ENCODE measurements at regions not wholly inside any gene's neighbourhood (a gene's known extent, or its start where the extent isn't known, plus 50 kb on each side); places are given as distances from the start of the nearest gene placed in this dataset.
"Not testable (repeated sequence)": the region's sequence is repeated elsewhere in the genome, so short reads cannot be mapped to it uniquely, and the experiment has no call there.

GRCh38 chr13:63840551-63841421 lies 2425.1 kb upstream of the PCDH20 start:
- TF ChIP-seq, protein P1, sequence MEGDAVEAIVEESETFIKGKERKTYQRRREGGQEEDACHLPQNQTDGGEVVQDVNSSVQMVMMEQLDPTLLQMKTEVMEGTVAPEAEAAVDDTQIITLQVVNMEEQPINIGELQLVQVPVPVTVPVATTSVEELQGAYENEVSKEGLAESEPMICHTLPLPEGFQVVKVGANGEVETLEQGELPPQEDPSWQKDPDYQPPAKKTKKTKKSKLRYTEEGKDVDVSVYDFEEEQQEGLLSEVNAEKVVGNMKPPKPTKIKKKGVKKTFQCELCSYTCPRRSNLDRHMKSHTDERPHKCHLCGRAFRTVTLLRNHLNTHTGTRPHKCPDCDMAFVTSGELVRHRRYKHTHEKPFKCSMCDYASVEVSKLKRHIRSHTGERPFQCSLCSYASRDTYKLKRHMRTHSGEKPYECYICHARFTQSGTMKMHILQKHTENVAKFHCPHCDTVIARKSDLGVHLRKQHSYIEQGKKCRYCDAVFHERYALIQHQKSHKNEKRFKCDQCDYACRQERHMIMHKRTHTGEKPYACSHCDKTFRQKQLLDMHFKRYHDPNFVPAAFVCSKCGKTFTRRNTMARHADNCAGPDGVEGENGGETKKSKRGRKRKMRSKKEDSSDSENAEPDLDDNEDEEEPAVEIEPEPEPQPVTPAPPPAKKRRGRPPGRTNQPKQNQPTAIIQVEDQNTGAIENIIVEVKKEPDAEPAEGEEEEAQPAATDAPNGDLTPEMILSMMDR (IDR thresholded peaks at IDR 0.05; ENCODE audit: low read depth, low read length, poor library complexity, severe bottlenecking), result no peak
- TF ChIP-seq EZH2phosphoT487 (IDR thresholded peaks at IDR 0.05; ENCODE audit: borderline replicate concordance, low read length), result no peak
- no peaks in the 10 kb centered on the region for H3K36me3 ChIP-seq (ENCODE audit: control insufficient read depth, low read length)
- no peaks in the 10 kb centered on the region for H4K20me1 ChIP-seq (ENCODE audit: control insufficient read depth, insufficient read depth, low read depth, low read length)
- no peak overlapping the region for H3K4me3 ChIP-seq (ENCODE audit: low read length)
- H3K9me3 ChIP-seq (ENCODE audit: control insufficient read depth, insufficient read depth, low read length), result no peaks in the 10 kb centered on the region; the same call in 1 of the 2 replicates
- H3K4me2 ChIP-seq (ENCODE audit: low read length), result no peak overlapping the region
- H3K4me1 ChIP-seq (ENCODE audit: control insufficient read depth, low read length), result no peaks in the 10 kb centered on the region
- no peaks in the 10 kb centered on the region for H3F3A ChIP-seq (ENCODE audit: control insufficient read depth, insufficient read depth)
- no peak overlapping the region for H3K27ac ChIP-seq (ENCODE audit: low read depth, low read length)
- no peaks in the 10 kb centered on the region for H3K27me3 ChIP-seq (ENCODE audit: control insufficient read depth, low read length)
- no peaks in the 10 kb centered on the region for H3K79me2 ChIP-seq (ENCODE audit: control insufficient read depth, low read length)
- no peaks in the 10 kb centered on the region for H3K9me2 ChIP-seq (replicated peaks; ENCODE audit: control insufficient read depth, low read length)

GRCh38 chr13:63838366-63839110 lies 2422.9 kb upstream of the PCDH20 start:
- TF ChIP-seq, protein P1 (IDR thresholded peaks at IDR 0.05; ENCODE audit: low read depth, low read length, poor library complexity, severe bottlenecking), result no peak
- Histone ChIP-seq H3K27me3 (ENCODE audit: control insufficient read depth, low read length) (no peaks in the 10 kb centered on the region), H3K9me3 (ENCODE audit: control insufficient read depth, insufficient read depth, low read length) (no peaks in the 10 kb centered on the region; the same call in 1 of the 2 replicates), H3F3A (ENCODE audit: control insufficient read depth, insufficient read depth) (no peaks in the 10 kb centered on the region), H4K20me1 (ENCODE audit: control insufficient read depth, insufficient read depth, low read depth, low read length) (no peaks in the 10 kb centered on the region), H3K4me1 (ENCODE audit: control insufficient read depth, low read length) (no peaks in the 10 kb centered on the region), H3K27ac (ENCODE audit: low read depth, low read length) (no peak overlapping the region), H3K79me2 (ENCODE audit: control insufficient read depth, low read length) (no peaks in the 10 kb centered on the region), H3K4me3 (ENCODE audit: low read length) (no peak overlapping the region), H3K36me3 (ENCODE audit: control insufficient read depth, low read length) (no peaks in the 10 kb centered on the region), H3K4me2 (ENCODE audit: low read length) (no peak overlapping the region), H3K9me2 (replicated peaks; ENCODE audit: control insufficient read depth, low read length) (no peaks in the 10 kb centered on the region)

- H3K4me3 ChIP-seq (ENCODE audit: low read length); H3K4me2 ChIP-seq (ENCODE audit: low read length); H3K27ac ChIP-seq (ENCODE audit: low read depth, low read length); H3K9me2 ChIP-seq (replicated peaks; ENCODE audit: control insufficient read depth, low read length); H3K9me3 ChIP-seq (ENCODE audit: control insufficient read depth, insufficient read depth, low read length); H3F3A ChIP-seq (ENCODE audit: control insufficient read depth, insufficient read depth); H3K79me2 ChIP-seq (ENCODE audit: control insufficient read depth, low read length); H3K4me1 ChIP-seq (ENCODE audit: control insufficient read depth, low read length); H3K27me3 ChIP-seq (ENCODE audit: control insufficient read depth, low read length); H4K20me1 ChIP-seq (ENCODE audit: control insufficient read depth, insufficient read depth, low read depth, low read length); H3K36me3 ChIP-seq (ENCODE audit: control insufficient read depth, low read length): not testable (repeated sequence)
Measured at GRCh38 chr13:63837701-63838100, 2422.1 kb upstream of the PCDH20 start.

GRCh38 chr13:63829609-63830008 lies 2414.0 kb upstream of the PCDH20 start:
- not testable (repeated sequence) for H3K4me3 ChIP-seq (ENCODE audit: low read length); H3K27ac ChIP-seq (ENCODE audit: low read depth, low read length); H3K36me3 ChIP-seq (ENCODE audit: control insufficient read depth, low read length); H3K9me2 ChIP-seq (replicated peaks; ENCODE audit: control insufficient read depth, low read length); H3F3A ChIP-seq (ENCODE audit: control insufficient read depth, insufficient read depth); H4K20me1 ChIP-seq (ENCODE audit: control insufficient read depth, insufficient read depth, low read depth, low read length); H3K9me3 ChIP-seq (ENCODE audit: control insufficient read depth, insufficient read depth, low read length); H3K4me2 ChIP-seq (ENCODE audit: low read length); H3K27me3 ChIP-seq (ENCODE audit: control insufficient read depth, low read length); H3K4me1 ChIP-seq (ENCODE audit: control insufficient read depth, low read length); H3K79me2 ChIP-seq (ENCODE audit: control insufficient read depth, low read length)

DNA sequence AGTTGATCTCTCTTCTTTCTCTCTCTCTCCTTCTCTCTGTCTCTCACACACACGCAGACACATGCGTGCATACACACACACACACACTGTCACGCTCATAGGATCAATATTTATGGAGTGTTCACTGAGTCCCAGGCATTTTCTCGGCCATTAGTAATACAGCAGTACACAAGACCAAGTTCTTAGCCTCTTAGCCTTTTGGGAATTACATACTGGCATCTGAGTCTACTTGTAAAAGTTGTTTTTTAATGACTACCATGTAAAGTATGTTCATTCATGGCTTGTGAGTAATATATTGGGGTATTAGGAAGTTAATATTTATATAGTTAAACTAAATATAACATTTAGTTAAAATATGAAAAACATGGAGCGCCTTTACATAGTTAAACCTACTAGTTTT lies 2406.1 kb upstream of the PCDH20 start:
- not testable (repeated sequence) for H4K20me1 ChIP-seq (ENCODE audit: control insufficient read depth, insufficient read depth, low read depth, low read length); H3K27me3 ChIP-seq (ENCODE audit: control insufficient read depth, low read length)

GRCh38 chr13:63811428-63812004 lies 2395.9 kb upstream of the PCDH20 start:
- H3K4me1 ChIP-seq (ENCODE audit: control insufficient read depth, low read length); H3K9me3 ChIP-seq (ENCODE audit: control insufficient read depth, insufficient read depth, low read length); H3K27me3 ChIP-seq (ENCODE audit: control insufficient read depth, low read length); H3K36me3 ChIP-seq (ENCODE audit: control insufficient read depth, low read length); H3F3A ChIP-seq (ENCODE audit: control insufficient read depth, insufficient read depth); H4K20me1 ChIP-seq (ENCODE audit: control insufficient read depth, insufficient read depth, low read depth, low read length); H3K79me2 ChIP-seq (ENCODE audit: control insufficient read depth, low read length); H3K9me2 ChIP-seq (replicated peaks; ENCODE audit: control insufficient read depth, low read length); H3K4me2 ChIP-seq (ENCODE audit: low read length); H3K4me3 ChIP-seq (ENCODE audit: low read length); H3K27ac ChIP-seq (ENCODE audit: low read depth, low read length): not testable (repeated sequence)

More for the DNA sequence above, 2406.1 kb upstream of the PCDH20 start:
- H3K4me2 ChIP-seq (ENCODE audit: low read length); H3K27ac ChIP-seq (ENCODE audit: low read depth, low read length); H3K79me2 ChIP-seq (ENCODE audit: control insufficient read depth, low read length); H3F3A ChIP-seq (ENCODE audit: control insufficient read depth, insufficient read depth); H3K4me3 ChIP-seq (ENCODE audit: low read length); H3K4me1 ChIP-seq (ENCODE audit: control insufficient read depth, low read length); H3K9me2 ChIP-seq (replicated peaks; ENCODE audit: control insufficient read depth, low read length); H3K9me3 ChIP-seq (ENCODE audit: control insufficient read depth, insufficient read depth, low read length); H3K36me3 ChIP-seq (ENCODE audit: control insufficient read depth, low read length): not testable (repeated sequence)
